ENCODE measurements at regions not wholly inside any gene's neighbourhood (a gene's known extent, or its start where the extent isn't known, plus 50 kb on each side); places are given as distances from the start of the nearest gene placed in this dataset.

DNA sequence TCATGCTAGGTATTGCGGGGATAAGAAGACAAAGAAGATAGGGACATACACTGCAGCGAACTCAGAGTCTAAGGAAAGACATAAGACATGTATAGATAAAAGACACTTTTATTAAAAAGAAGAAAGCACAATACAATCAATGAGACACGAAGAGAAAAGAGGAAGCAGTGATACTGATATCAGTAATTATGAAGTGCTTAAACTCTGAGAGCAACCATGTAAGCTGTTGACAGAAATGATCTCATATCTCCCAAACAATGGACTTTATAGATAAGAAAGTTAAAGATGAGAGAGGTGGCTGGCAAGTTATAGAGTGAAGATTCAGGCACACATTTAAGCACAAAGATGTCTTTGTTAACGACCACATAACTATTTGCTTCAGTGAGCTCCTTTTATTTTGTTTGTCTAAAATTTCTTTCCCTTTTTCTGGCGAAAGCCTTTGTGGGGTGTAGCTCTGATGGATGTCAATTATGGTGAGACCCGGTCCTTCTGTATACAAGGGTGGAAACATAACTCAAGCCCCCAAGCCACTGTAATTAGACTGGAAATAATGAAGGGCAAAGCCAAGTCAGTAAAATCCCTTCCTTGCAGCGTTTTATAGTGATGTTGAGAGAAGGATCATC lies 818.0 kb upstream of the SLC10A2 start:
- TF ChIP-seq, protein P1, sequence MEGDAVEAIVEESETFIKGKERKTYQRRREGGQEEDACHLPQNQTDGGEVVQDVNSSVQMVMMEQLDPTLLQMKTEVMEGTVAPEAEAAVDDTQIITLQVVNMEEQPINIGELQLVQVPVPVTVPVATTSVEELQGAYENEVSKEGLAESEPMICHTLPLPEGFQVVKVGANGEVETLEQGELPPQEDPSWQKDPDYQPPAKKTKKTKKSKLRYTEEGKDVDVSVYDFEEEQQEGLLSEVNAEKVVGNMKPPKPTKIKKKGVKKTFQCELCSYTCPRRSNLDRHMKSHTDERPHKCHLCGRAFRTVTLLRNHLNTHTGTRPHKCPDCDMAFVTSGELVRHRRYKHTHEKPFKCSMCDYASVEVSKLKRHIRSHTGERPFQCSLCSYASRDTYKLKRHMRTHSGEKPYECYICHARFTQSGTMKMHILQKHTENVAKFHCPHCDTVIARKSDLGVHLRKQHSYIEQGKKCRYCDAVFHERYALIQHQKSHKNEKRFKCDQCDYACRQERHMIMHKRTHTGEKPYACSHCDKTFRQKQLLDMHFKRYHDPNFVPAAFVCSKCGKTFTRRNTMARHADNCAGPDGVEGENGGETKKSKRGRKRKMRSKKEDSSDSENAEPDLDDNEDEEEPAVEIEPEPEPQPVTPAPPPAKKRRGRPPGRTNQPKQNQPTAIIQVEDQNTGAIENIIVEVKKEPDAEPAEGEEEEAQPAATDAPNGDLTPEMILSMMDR (IDR thresholded peaks at IDR 0.05): no peak
- no peak for TF ChIP-seq POLR2A (IDR thresholded peaks at IDR 0.05)

Measured in right lobe of liver (tissue), 4 donors.